NCI-H2107 treated with DMSO at 0.1 percent for 48 hours (cell line): ENCODE measurements at regions not wholly inside any gene's neighbourhood (a gene's known extent, or its start where the extent isn't known, plus 50 kb on each side); places are given as distances from the start of the nearest gene placed in this dataset.

Experiments
- DNase-seq: peaks from one replicate; lab custom pipeline; 2025; ENCODE audit not compliant: unreplicated experiment; lab: John Stamatoyannopoulos, UW

DNA sequence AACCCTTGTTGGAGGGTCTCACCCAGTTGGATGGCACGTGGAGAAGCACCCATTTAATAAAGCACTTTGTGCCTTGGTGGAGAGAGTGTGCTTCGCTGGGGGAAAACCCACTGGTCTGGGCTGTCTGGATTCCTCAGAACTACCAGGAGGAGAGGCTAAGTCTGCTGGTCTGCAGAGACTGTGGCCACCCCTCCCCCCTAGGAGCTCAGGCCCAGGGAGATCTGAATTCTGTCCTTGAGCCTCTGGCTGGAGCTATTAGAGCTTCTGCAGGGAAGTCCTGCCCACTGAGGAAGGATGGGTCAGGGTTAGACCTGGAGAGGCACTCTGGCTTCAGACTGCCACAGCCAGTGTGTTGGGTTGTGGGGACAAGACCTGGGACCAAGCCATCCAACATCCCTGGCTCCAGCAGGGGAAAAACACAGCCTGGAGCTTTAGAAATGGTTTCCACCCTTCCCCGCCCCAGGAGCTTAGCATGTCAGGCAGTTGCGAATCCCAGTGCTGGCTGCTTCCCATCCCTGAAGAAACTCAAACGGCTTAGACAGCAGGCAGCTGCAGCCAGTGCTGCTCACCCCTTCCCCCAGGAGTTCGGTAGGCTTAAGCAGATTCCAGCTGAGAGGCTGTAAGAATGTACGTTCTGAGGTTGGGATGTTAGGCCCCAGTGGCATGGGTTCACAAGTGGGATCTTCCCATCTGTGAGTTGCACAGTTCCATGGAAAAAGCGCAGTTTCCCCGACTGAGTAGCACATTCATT lies 288.3 kb downstream of the TGFB2 start:
- DNase-seq: no peak

DNA sequence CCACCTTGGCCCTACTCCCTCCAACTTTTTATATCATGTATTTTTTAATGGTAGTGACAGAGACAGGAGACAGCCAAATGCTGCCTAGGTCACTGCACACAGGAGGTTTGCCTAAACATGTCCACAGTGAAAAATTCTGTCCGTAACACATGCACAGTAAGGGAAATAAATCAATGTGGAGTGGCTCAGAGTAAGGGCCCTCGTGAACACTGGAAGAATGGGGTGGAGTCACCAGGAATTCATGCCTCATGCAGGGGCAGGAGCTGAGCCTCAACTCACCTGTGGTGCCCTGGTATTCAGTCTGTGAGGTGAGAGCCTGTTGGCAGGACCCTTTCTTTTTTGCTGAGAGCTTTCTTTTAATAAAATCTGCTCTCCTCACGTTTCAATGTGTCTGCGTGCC lies 289.1 kb downstream of the TGFB2 start:
- DNase-seq: no peak

DNA sequence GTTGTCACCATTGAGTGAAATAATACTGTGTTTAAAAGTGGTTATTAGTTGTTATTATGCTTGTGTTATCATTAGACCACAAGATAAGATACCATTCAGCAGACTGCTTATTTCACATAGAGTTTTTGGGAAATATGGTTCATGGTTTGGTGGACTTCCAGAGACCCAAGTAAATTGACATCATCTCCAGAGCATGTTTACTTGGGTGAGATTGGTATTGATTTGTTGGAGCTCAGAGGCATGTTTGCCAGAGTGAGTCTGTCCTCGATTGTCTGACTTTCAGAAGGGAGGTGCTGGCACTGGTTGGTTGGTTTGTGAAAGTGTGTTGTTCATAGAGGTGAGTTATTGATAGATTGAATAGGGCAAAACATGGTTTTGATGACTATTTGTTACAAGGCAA lies 291.4 kb downstream of the TGFB2 start:
- DNase-seq: no peak

DNA sequence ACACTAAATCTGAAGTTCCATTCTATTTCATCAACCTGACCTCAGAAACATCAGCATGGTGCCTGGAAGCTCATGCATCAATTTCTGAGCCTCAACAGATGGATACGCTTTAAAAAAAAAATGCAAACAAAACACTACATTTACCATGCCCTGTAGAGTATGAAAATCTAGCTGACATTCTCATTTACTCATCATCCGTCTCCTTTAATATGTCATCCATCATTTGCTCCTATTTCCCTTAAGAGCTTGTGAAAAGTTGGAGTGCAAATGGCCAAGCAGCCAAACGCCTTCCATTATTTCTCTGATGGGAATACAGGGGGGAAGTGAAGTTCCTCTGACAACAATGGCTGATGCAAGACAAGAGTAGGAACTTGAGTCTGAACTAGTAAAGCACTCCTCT lies 295.0 kb downstream of the TGFB2 start:
- no peak for DNase-seq

DNA sequence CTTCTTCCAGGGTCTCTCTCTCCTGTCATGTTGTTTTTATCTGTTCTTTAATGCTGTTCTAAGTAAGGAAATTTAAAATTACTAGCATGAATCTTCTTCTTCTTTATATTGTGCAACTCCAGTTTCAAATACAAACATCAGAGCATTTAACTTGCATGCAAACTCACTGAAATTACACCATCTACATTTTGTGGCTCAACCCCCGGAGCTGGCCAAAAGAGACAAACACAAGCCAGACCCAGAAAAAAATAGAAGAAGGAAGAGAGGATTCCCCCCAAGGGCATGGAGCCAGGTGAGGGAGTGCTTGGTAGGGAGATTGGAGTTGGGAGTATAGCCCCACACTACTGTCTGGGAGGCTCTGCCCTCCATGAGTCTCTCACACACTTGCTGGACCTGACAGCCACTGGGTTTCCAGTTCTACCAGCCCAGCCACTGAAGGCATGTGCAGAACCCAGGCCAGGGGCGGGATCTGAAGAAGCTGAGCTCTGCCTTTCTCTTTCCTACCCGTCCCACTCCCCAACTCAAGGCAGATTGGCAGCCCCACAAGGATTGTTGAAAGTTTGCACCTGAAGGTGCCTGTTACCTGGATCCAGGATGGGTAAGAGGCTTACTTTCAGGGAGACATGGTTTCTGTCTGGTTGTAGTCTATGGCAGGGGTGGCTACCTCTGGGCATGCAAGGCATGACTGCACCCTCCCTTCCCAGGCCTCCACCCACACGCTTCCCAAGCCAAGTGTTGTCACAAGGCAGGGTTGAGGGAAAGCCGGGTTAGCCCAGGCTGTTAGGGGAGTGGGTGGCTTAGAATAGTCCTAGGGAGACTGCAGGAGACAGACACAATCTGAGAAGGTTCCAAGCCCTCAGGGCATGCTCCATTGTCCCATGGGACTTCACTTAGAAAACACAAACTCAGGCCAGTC lies 297.2 kb downstream of the TGFB2 start:
- no peak for DNase-seq

DNA sequence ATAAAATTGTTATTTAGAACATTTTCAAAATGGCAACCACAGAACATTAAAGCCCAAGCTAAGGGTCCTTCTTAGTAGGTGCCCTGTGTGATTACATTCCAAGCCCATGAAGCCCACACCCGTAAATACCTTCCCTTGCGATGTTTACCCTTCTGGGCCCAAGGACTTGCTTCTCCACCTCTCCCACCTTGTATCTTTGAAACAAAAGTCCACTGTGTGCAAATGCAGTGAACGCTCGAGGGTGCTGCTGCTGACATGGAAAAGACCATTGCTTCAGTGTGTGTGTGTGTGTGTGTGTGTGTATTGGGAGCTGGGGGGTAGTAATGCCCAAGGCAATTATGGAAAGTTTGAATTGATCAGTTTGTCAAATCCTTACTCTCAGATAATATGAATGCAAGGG lies 298.1 kb downstream of the TGFB2 start:
- no peak for DNase-seq

DNA sequence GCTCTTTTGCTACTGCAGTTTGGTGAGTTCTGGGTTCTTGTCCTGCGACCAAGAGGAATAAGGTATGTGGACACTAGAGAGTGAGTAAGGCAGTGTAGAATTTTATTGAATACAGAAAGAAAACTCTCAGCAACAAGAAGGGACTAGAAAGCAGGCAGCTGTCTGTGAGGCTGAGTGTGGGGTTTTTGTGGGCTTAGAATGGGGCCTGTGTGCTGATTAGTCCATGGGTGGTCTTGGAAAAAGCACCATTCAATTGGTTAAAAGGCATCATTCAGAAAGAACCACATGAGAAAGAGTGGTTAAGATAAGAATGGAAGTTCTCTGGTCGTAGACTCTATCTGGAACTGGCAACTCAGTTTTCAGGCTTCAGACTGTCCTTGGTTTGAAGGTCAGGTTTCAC lies 298.8 kb downstream of the TGFB2 start:
- no peak for DNase-seq

DNA sequence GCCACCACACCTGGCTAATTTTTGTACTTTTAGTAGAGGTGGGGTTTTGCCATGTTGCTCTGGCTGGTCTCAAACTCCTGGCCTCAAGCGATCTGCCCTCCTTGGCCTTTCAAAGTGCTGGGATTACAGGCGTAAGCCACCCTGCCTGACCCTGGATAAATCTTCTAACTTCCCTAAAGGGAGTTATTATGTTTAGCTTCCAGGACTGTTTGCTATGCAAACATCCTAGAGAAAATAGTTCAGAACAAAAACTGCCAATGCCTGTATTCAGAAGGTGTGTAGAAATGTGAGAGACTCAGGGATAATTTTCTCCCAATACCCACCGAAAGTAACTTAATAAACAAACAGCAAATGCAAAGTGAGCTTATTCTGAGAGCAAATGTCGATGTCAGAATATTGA lies 301.2 kb downstream of the TGFB2 start:
- no peak for DNase-seq

DNA sequence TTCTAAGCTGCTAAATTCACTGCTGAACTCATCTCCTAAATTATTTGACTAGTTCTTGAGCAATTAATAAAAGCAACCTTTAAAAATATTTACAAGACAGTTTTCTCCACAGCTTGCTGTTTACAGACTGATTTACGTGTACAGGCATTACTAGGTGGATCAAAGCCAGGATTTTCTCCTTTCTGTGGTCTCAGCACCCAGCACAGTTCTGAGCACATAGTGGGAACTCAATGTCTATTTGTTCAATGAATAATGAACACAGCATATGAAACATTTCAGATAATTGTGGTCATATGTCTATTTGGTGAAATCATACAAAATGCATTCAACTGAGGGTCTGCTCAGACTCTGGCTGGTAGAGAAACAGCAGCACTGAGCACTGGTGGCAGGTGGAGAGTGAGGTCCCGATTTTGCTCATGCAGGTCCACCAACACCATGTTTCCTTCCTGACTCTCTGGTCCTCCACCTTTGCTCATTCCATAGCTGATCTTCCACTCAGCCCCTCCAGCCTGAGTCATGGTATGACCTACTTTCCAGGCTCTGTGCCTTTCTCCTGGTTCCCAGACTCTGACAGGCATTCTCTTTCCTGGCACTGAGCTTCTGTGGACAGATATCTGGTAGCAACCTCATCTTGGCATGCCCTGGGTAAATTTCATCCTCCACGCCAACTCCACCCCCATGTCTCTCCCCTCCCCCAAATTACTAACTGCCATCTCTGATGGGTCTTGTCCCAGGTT lies 311.3 kb downstream of the TGFB2 start:
- DNase-seq: no peak

DNA sequence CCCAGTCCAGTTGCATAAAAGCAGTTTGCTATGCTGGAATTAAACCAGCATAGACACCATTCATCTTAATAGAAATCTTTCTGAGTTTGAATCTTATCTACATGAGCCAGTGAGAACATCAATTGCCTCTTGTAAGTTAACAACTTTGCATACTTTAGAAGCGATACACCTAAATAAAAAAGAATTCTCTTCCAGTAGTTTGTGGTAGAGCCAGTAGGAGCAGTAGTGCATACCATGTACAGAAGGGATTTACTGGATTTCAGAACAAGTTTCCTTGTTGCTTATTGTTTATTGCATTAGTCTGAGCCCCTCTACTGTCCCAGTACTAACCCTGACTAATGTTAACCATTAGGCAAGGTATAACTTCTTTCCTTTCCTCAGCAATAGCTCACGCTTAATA lies 313.1 kb downstream of the TGFB2 start:
- no peak for DNase-seq

DNA sequence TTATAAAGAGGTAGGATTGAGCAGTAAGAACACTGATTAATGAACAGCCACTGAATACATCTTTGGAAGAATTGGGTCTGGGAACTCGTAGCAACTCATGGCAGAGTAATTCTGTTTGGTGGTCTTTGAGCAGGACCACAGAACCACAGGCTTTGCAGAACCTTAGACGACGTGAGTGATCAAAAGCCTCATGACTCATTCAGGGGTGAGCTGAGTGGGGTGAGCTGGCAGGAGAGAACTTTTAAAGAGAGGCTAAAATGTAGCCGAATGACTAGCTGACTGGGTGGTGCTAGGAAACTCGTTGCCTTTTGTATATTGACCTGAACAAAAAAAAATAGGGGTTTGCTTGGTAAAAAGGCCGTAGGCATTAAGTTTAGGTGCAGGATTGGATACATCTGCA lies 313.8 kb downstream of the TGFB2 start:
- DNase-seq: no peak

DNA sequence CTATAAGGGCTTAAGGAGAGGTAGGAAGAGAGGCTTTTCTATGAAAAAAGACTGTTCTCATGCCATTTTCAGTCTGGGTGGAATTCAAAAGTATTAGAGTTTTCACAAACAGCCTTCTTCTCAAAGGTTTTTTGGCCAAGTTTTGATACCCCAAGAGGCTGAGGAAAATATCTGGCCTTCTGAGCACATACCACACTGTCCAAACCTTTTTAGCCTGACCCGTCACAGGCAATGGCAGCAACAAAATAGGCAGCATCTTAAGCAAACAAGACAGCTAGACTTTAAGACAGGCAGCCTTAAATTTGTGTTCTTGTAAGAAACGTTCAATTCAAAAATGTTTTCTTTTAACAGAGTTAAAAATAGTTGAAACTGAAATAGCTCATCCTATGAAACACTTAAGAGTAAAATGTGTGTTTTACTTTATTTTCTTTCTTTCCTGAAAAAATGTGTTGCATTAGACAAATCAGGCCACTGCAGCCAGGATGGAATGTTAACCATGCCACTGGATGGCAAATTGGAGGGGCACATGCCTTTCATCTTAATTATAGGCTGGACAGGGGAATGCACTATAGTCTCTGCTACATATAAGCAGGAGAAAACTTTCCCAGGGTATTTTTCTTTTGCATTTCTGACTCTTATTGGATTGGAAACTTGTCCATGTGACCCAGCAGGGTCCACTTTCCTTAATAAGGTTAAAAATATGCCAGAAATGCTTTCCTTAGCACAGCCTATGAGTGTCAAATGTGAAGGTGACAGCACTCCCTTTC lies 315.0 kb downstream of the TGFB2 start:
- DNase-seq: no peak

DNA sequence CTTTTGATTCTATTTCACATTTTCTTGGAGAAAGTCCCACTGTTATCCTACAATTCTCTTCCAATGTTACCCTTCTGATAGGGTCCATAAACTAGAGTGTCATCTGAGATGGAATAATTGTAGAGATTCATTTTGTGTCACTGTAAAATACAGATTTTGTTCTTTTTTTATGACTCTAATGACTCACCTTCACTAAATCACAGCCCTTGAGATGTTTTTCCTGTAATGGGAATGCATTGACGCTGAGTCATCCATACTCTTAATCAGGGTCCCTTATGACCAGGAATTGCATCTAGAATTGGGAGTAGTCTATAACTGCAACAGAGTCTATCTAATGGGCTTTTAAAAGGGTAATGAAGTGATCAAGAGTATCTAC lies 315.5 kb downstream of the TGFB2 start:
- no peak for DNase-seq

DNA sequence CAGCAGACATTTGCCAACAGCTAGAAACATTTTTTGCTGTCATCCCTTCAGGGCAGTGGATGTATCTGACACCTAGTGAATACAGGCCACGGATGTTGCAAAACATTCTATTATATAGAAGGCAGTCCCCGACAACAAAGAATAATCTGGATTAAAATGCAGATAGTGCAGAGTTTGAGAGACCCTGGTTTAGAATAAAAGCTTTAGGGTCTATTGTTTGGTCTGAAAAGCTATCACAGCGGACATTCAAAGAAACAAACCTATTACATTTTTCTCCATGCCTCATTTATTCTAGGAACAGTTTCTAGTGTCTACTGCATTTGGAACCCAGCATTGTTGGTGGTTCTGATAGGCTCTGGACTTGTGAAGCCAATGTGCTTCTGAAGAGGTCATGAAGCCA lies 316.3 kb downstream of the TGFB2 start:
- no peak for DNase-seq

DNA sequence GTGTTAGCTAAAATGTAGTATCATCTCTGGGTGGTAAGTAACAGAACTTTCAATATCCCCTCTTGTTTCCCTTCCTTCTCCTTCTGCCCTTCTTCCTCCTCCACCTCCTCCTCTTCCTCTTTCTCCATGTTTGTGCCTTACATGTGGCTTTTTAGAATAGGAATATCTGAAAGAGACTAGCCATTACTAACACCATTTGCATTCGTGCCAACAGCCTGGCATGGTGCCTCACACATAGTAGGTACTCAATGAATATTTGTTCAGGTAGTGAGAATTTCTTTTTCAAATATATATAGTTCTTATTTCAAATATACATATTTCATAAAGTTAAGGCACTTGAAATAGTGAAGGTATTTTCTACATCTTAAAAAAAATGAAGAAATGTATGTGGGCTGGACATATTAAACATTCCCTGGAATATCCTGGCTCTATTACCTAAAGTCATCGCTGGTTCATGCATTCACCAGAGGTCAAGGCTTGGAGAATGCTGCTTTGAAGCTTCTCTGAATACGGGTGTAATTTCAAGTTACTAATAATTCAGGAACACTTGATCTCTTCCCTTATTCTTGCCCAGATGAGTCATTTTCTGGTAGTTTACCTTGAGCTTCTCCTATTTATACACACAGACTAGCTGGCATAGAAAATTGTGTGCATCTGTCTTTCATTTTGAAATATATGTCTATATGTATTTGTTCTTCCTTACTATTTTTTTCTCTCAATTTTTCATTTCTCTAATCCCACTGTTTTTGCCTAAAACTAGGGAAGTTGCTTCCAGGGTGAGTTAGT lies 319.4 kb downstream of the TGFB2 start:
- DNase-seq: no peak

DNA sequence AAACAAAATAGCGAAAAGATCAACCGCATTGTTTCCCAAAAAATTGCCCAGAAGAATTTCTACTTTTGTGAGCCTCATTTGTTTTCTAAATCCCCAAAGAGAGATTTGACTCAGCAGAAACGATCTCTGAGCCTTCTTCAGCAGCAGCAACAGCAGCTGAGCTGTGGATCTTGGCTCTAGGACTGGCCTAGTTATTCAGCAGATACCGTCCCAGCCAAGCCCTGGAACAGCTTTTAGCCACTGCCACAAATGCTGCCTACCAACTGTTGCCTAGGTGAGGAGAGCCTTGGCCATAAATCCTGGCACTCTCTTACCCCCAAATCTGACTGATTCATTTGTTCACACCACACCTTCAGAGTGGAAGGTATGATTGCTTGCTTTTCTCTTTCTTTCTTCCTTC lies 320.1 kb downstream of the TGFB2 start:
- no peak for DNase-seq

DNA sequence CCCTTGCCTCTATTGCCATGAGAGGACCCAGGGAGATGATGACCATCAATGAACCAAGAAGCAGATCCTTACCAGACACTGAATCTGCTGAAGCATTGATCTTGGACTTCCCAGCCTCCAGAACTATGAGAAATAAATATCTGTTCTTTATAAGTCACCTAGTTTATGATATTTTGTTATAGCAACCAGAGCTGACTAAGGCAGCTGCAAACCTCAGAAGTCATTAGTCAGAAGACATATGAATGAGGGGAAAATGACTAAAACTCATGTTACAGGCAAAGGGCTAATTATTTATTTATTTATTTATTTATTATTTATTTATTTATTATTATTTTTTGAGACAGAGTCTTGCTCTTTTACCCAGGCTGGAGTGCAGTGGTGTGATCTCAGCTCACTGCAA lies 321.1 kb downstream of the TGFB2 start:
- no peak for DNase-seq

DNA sequence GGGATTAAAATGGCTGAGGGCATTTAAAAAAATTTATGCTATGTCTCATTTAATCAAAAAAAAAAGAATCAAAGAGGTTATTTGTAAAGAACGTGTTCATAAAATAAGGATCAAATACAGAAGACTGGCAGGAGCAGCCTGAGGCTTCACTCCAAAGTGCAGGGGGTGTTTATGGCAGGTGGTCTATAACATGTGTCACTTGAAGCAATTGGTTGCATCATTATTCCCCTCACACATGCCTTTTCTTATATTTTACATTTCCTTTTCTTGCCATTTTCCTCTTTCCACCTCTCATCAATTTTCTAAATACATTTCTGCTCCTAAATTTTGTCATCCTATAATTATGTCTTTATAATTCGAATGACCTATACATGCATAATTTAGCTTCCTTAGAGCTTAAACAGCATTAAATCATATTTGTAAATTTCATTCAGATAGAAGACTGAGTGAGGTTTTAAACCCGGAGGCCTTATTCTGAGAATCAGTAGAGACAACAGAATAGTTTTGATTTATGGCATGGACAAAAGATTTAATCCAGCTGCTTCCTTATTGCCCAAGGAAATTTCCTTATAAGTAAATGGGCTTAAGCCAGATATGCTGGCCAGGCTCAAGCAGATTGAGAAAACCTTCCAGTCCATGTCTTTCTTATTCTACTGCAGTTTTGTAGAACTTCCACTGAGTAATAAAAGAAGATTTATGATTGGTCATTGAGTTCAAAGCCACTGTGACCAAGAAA lies 322.8 kb downstream of the TGFB2 start:
- no peak for DNase-seq

DNA sequence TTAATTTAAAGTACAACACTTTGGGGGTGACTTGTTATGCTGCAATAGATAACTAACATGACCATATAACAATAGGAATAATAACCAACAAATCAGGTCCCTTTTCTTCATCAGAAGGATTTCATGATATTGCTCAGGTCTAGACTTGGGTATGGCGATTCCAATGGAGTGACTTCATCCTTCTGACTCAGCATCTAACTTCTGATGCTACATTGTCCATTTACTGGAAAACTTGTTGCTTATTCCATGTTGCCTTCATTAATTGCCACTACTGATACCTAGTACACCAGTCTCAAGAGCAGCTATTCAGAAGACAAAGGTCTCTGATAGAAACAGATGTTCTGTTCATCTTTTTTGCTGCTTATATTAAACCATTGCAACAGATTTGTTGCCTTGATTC lies 324.3 kb downstream of the TGFB2 start:
- DNase-seq: no peak

DNA sequence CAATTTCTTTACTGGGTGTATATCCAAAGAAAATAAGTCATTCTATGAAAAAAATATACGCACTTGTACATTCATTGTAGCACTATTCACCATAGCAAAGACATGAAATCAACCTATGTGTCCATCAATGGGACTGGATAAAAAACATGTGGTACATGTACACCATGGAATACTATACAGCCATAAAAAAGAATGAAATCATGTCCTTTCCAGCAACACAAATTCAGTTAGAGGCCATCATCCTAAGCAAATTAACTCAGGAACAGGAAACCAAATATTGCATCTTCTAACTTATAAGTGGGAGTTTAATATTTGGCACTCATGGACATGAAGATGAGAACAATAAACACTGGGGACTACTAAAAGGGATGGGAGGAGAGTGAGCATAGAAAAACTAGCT lies 325.7 kb downstream of the TGFB2 start:
- no peak for DNase-seq
